Activated CD8-positive, alpha-beta T cell treated with anti-CD3 and anti-CD28 coated beads for 36 hours (primary cell): ENCODE measurements at regions not wholly inside any gene's neighbourhood (a gene's known extent, or its start where the extent isn't known, plus 50 kb on each side); places are given as distances from the start of the nearest gene placed in this dataset.
"Not testable (repeated sequence)": the region's sequence is repeated elsewhere in the genome, so short reads cannot be mapped to it uniquely, and the experiment has no call there.

Experiments
- ATAC-seq: fragments of 200-7000 bp; cut with Tn5 transposase; one replicate; pipeline ENCODE4 v1.10.0; 2021; ENCODE audit warnings: mild to moderate bottlenecking, moderate library complexity
- CTCF ChIA-PET: fragments of 350-600 bp; sonication (Branson Sonifier 250); formaldehyde crosslinking; loops from one replicate; lab custom pipeline; 2021; ENCODE audit warnings: antibody characterized with exemption; lab: Charles Lee
- POLR2A ChIA-PET: fragments of 350-600 bp; sonication (Branson Sonifier 250); formaldehyde crosslinking; loops from one replicate; lab custom pipeline; 2021; ENCODE audit warnings: antibody characterized with exemption; lab: Charles Lee
- DNase-seq: peaks from one replicate; pipeline ENCODE4 v3.0.0-alpha.2; 2020
- H3K27ac Mint-ChIP-seq: one replicate; pipeline ENCODE4 v1.8.0; 2021; ENCODE audit warnings: mild to moderate bottlenecking, mixed read lengths
- H3K27me3 Mint-ChIP-seq: one replicate; pipeline ENCODE4 v1.8.0; 2021; ENCODE audit warnings: mixed read lengths
- H3K36me3 Mint-ChIP-seq: one replicate; pipeline ENCODE4 v1.8.0; 2021; ENCODE audit warnings: low read depth, mixed read lengths
- H3K4me1 Mint-ChIP-seq: one replicate; pipeline ENCODE4 v1.8.0; 2021; ENCODE audit warnings: low read depth, mixed read lengths
- H3K4me3 Mint-ChIP-seq: one replicate; pipeline ENCODE4 v1.8.0; 2021; ENCODE audit warnings: mild to moderate bottlenecking, moderate library complexity, mixed read lengths
- H3K9me3 Mint-ChIP-seq: one replicate; pipeline ENCODE4 v1.8.0; 2021; ENCODE audit warnings: mixed read lengths
- CTCF ChIP-seq: fragments of 200-600 bp; IDR thresholded peaks from one replicate; pipeline ENCODE4 v1.8.0; 2022; ENCODE audit warnings: antibody characterized with exemption, mild to moderate bottlenecking
- intact Hi-C: fragments of 100-400 bp; cut with micrococcal nuclease; formaldehyde crosslinking; loops from one replicate; pipeline ENCODE4 v1.10.0; 2022

- H3K27ac Mint-ChIP-seq, POLR2A ChIA-PET, H3K4me3 Mint-ChIP-seq, ATAC-seq, intact Hi-C loops, H3K9me3 Mint-ChIP-seq, H3K4me1 Mint-ChIP-seq, H3K27me3 Mint-ChIP-seq, CTCF ChIA-PET: not testable (repeated sequence)
- peaks cover 16% of the 10 kb centered on the region for H3K36me3 Mint-ChIP-seq
- peak; percentile 72 for DNase-seq
- peak; percentile 26 for TF ChIP-seq CTCF
Measured at GRCh38 chr15:30755036-30755687, 129.2 kb downstream of the ARHGAP11B start.

DNA sequence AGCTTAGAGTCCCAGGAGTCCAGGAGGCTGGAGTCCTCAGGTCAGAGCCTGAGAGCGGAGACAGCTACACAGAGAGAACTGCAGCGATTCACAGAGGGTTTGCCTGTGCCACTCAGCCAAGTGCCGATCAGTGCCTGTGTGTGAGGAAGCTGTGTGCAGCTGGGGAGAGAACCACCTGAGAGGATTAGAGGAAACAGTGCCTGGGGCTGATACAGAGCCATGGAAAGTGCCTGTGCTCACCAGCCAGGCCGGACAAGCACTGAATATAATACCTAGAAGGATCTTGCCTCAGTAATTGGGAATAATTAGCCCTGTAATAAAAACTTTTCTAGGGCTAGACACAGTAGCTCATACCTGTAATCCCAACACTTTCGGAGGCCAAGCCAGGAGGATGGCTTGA is 134.7 kb downstream of the ARHGAP11B start:
- H3K36me3 Mint-ChIP-seq: peaks cover 13% of the 10 kb centered on the region
- CTCF ChIA-PET, ATAC-seq, H3K27me3 Mint-ChIP-seq, H3K4me1 Mint-ChIP-seq, intact Hi-C loops, H3K4me3 Mint-ChIP-seq, H3K27ac Mint-ChIP-seq, H3K9me3 Mint-ChIP-seq, POLR2A ChIA-PET, DNase-seq: not testable (repeated sequence)

GRCh38 chr15:30761365-30761764 is 135.4 kb downstream of the ARHGAP11B start:
- ATAC-seq, POLR2A ChIA-PET, H3K27me3 Mint-ChIP-seq, H3K4me1 Mint-ChIP-seq, H3K27ac Mint-ChIP-seq, CTCF ChIA-PET, H3K36me3 Mint-ChIP-seq, DNase-seq, H3K9me3 Mint-ChIP-seq, intact Hi-C loops, H3K4me3 Mint-ChIP-seq: not testable (repeated sequence)

DNA sequence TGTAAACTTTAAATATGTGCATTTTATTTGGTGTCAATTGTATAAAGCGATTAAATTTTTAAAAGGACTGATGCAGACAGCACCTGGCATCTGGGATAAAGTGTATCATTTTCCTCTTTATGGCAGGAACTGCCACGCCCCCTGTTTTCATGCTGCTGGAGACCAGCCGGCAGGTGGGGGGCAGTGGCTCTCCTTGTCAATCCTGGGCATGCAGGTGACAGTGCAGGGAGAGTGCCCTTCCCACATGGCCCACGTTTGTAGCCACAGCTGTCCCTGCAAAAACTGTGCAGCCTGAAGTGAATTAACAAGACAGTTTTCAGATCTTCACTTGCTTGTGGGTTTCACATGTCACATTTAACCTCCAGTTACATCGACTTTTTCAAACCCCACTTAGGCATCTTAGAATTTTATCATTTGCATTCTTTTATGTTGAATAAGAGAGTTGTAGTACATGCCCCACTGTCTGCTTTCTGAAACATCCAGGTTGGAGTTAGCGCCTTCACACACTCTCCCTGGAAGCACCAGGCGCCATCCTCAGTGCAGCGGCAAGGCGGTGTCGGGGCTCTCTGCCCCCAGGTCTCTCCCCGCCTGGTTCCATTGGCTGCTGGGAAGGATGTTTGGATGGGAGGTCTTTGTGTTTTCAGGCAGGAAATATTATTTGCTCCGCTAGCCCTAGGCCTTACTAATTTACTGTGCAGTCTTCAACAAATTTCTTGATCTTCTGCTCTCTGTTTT is 134.2 kb upstream of the FAN1 start:
- H3K4me3 Mint-ChIP-seq, H3K27me3 Mint-ChIP-seq, H3K36me3 Mint-ChIP-seq, H3K27ac Mint-ChIP-seq, POLR2A ChIA-PET, intact Hi-C loops, CTCF ChIA-PET, H3K4me1 Mint-ChIP-seq, DNase-seq, ATAC-seq, H3K9me3 Mint-ChIP-seq: not testable (repeated sequence)

GRCh38 chr15:30770759-30771158 is 133.0 kb upstream of the FAN1 start:
- DNase-seq (no peak), ATAC-seq (no peak)
- no peak overlapping the region for H3K4me3 Mint-ChIP-seq
- CTCF ChIA-PET: no interaction called here
- intact Hi-C loops: no loop called here
- POLR2A ChIA-PET: no interaction called here
- peaks cover 7% of the 10 kb centered on the region for H3K36me3 Mint-ChIP-seq
- TF ChIP-seq CTCF: no peak
- no peak overlapping the region for H3K27ac Mint-ChIP-seq
- H3K4me1 Mint-ChIP-seq: peaks cover 2% of the 10 kb centered on the region
- no peaks in the 10 kb centered on the region for H3K9me3 Mint-ChIP-seq
- no peaks in the 10 kb centered on the region for H3K27me3 Mint-ChIP-seq

- TF ChIP-seq CTCF: no peak
- ChIA-PET CTCF (interaction anchor here (0.9 kb wide), 1 partner anchor 76 kb away, joined by 3 read pairs; no protein-coding TSS in a partner anchor), POLR2A (no interaction called here)
- H3K36me3 Mint-ChIP-seq: no peaks in the 10 kb centered on the region
- no peak for ATAC-seq
- peaks cover 8% of the 10 kb centered on the region for H3K9me3 Mint-ChIP-seq
- H3K27me3 Mint-ChIP-seq: peaks cover 2% of the 10 kb centered on the region
- intact Hi-C loops: no loop called here
- H3K4me1 Mint-ChIP-seq: no peaks in the 10 kb centered on the region
- DNase-seq: no peak
- no peak overlapping the region for H3K4me3 Mint-ChIP-seq
- H3K27ac Mint-ChIP-seq: no peak overlapping the region
Measured at GRCh38 chr15:30783019-30783418, 120.7 kb upstream of the FAN1 start.
